ENCODE measurements at regions not wholly inside any gene's neighbourhood (a gene's known extent, or its start where the extent isn't known, plus 50 kb on each side); places are given as distances from the start of the nearest gene placed in this dataset.

- no TSS peak for BruUV-seq (replicated peaks)
- POLR2A ChIA-PET, result no interaction called here
- in situ Hi-C loops (cut with HindIII; ENCODE audit: low pct_unique_long_range_greater_than_20kb, low sequenced_read_pairs), result no loop called here
Observed at GRCh38 chr12:92581604-92582003, 121.2 kb upstream of the PLEKHG7 start.

GRCh38 chr12:92574911-92575570, 127.7 kb upstream of the PLEKHG7 start:
- POLR2A ChIA-PET, result no interaction called here
- no peak for TF ChIP-seq REST (IDR thresholded peaks at IDR 0.05; ENCODE audit: insufficient read depth in 1 of 2, low read depth in 2 of 2, low read length in 1 of 2)
- no peak for TF ChIP-seq SIN3A (IDR thresholded peaks at IDR 0.05; ENCODE audit: borderline replicate concordance, insufficient read depth, low read depth, low read length)
- TF ChIP-seq CTCF (IDR thresholded peaks at IDR 0.05), result no peak
- TF ChIP-seq POLR2AphosphoS5 (IDR thresholded peaks at IDR 0.05; ENCODE audit: low read depth, low read length), result no peak
- no peak for TF ChIP-seq TCF7L2 (IDR thresholded peaks at IDR 0.05; ENCODE audit: low read depth, low read length)
- DNase-seq (ENCODE audit: low read depth, low spot score) (no peak), ATAC-seq (no peak)
- no peak overlapping the region for H3K27ac ChIP-seq (ENCODE audit: low read length)
- no peaks in the 10 kb centered on the region for H3K4me1 ChIP-seq (ENCODE audit: control insufficient read depth, insufficient read depth, low read length)
- H3K27me3 ChIP-seq (ENCODE audit: control insufficient read depth, insufficient read depth, low read length), result no peaks in the 10 kb centered on the region
- BruUV-seq (replicated peaks), result no TSS peak
- H3K36me3 ChIP-seq (ENCODE audit: control insufficient read depth, insufficient read depth, low read length), result no peaks in the 10 kb centered on the region
- intact Hi-C loops (cut with micrococcal nuclease; ENCODE audit: unreplicated experiment) (loop anchor here (5.0 kb wide), 2 partner anchors 428 to 1213 kb away; partner anchors contain the start of gene BTG1), in situ Hi-C loops (cut with HindIII; ENCODE audit: low pct_unique_long_range_greater_than_20kb, low sequenced_read_pairs) (no loop called here)
- CTCF ChIA-PET, result interaction anchor here (0.5 kb wide), 1 partner anchor 9 kb away, joined by 3 read pairs; no protein-coding TSS in a partner anchor
- no peak overlapping the region for H3K4me3 ChIP-seq (ENCODE audit: low read depth in 2 of 2, low read length in 2 of 2)
- H3K9me3 ChIP-seq (ENCODE audit: control insufficient read depth, insufficient read depth, low read depth, low read length), result no peaks in the 10 kb centered on the region

More at GRCh38 chr12:92581604-92582003, 121.2 kb upstream of the PLEKHG7 start:
- TF ChIP-seq REST (IDR thresholded peaks at IDR 0.05; ENCODE audit: insufficient read depth in 1 of 2, low read depth in 2 of 2, low read length in 1 of 2), result no peak
- no peak for TF ChIP-seq TCF7L2 (IDR thresholded peaks at IDR 0.05; ENCODE audit: low read depth, low read length)
- no peak for TF ChIP-seq SIN3A (IDR thresholded peaks at IDR 0.05; ENCODE audit: borderline replicate concordance, insufficient read depth, low read depth, low read length)
- TF ChIP-seq POLR2AphosphoS5 (IDR thresholded peaks at IDR 0.05; ENCODE audit: low read depth, low read length), result no peak
- TF ChIP-seq CTCF (IDR thresholded peaks at IDR 0.05), result no peak
- Histone ChIP-seq H3K27ac (ENCODE audit: low read length) (no peak overlapping the region), H3K4me1 (ENCODE audit: control insufficient read depth, insufficient read depth, low read length) (no peaks in the 10 kb centered on the region), H3K9me3 (ENCODE audit: control insufficient read depth, insufficient read depth, low read depth, low read length) (no peaks in the 10 kb centered on the region), H3K27me3 (ENCODE audit: control insufficient read depth, insufficient read depth, low read length) (no peaks in the 10 kb centered on the region), H3K36me3 (ENCODE audit: control insufficient read depth, insufficient read depth, low read length) (no peaks in the 10 kb centered on the region), H3K4me3 (ENCODE audit: low read depth in 2 of 2, low read length in 2 of 2) (no peak overlapping the region)
- DNase-seq (ENCODE audit: low read depth, low spot score) (no peak), ATAC-seq (no peak)
- CTCF ChIA-PET, result no interaction called here
- intact Hi-C loops (cut with micrococcal nuclease; ENCODE audit: unreplicated experiment), result no loop called here
